ENCODE measurements at regions not wholly inside any gene's neighbourhood (a gene's known extent, or its start where the extent isn't known, plus 50 kb on each side); places are given as distances from the start of the nearest gene placed in this dataset.
"Not testable (repeated sequence)": the region's sequence is repeated elsewhere in the genome, so short reads cannot be mapped to it uniquely, and the experiment has no call there.

- no peak for DNase-seq (ENCODE audit: low spot score)
Observed at GRCh38 chr20:4468114-4468513, 218.1 kb upstream of the PRNP start.

DNA sequence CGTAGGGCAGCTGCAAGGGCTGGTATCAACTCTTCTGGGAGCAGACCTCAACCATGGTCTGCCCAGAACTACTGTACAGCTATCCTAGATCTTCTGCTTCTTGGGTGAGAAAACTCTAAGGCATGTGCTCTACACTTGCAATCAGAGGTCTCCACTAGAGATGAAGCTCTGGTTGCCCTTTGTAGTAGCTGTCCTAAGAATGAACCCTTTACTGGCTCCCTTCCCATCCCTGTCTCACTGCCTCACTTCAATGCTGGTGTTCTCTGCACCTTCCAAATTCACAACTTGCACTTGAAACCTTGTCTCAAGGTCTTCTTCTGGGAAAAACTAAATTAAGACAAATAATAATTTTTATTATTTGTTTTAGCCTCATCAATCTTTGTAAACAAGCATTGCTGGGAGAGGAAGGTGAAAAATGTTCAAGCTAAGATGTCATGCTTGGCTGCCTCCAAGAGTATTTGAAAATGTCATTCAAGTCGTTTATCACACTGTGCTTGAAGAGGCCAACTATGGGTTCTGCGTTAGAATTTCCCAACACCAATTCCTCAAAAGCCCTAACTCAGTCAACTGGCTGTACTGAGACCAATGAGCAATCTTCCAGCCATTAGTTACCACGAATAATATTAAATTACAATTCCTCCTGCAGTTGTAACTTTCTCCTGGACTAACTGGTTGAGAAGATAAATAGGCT, 216.9 kb upstream of the ADRA1D start:
- no peak for DNase-seq (ENCODE audit: low spot score)

- DNase-seq (ENCODE audit: low spot score), result no peak
Observed at GRCh38 chr20:4465212-4465611, 216.1 kb upstream of the ADRA1D start.

DNA sequence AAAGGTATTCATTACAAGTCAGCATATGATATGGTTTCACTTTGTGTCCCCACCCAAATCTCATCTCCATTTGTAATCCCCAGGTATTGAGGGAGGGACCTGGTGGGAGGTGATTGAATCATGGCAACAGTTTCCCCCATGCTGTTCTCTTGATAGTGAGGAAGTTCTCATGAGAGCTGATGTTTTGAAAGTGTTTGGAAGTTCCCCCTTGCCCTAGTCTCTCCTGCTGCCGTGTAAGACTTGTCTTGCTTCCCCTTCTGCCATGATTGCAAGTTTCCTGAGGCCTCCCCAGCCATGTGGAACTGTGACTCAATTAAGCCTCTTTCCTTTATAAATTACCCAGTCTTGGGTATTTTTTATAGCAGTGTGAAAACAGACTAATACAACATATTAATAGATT, 213.7 kb upstream of the ADRA1D start:
- not testable (repeated sequence) for DNase-seq (ENCODE audit: low spot score)

- no peak for DNase-seq (ENCODE audit: low spot score)
Observed at GRCh38 chr20:4459081-4459480, 210.0 kb upstream of the ADRA1D start.

DNA sequence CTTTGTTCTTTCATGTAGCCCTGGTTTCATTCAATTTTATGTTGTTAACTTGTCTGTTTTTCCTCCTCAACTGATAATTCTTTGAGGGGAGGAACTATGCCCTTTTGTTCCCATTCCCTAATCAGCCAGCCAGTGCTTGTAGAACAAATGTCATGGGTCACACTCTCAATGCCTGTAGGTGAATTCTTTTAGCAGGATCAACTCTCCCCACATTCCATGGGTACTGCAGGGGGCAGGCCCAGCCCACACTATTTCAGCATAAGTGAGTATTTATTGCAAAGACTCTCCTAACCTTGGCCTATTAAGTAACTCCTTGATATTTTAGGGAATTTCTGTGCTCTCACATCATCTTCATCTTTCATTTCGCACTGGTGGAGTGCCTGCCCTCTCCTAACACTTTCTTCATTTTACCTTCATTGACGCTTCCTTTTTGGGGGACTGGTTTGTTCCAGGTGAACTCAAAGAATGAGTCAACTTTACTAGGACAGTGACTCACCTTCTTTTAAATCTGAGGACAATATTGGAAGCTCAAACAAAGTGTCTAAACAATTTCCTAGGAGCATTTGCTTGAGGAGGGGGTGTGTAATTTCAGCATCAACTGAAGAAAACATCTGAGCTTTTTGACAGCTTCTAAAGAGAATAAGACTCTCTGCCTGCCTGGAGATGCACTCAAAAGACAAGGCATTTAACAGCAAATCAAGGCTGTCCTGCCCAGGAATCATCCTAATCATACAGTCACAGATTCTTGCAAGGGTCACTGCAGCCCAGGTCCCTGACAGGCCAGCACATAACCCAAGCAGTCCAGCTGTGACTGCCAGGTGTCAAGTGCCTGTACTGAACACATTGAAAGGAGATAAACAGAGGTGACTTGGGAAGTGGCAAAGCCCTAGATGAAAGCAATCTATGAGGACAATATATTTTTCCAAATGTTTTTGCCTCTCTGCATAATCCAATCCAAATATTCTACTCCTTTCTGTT, 208.8 kb upstream of the ADRA1D start:
- no peak for DNase-seq (ENCODE audit: low spot score)

GRCh38 chr20:4455996-4456395, 206.9 kb upstream of the ADRA1D start:
- DNase-seq (ENCODE audit: low spot score), result no peak

- DNase-seq (ENCODE audit: low spot score), result no peak
Observed at GRCh38 chr20:4455301-4455701, 206.2 kb upstream of the ADRA1D start.

DNA sequence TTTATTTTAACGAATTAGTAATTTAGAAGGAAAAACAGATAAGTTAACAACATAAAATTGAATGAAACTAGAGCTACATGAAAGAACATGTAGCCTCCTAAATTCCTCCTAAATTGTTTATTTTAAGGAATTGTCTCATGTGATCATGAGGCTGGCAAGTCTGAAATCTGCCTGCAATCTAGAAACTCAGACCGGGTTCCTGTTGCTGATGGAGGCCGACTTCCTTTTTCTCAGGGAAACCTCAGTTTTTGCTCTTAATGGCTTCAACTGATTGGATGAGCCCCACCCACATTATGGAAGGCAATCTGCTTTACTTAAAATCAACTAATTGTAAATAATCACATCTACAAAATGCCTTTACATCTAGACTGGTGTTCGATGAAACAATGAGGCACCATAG, 205.0 kb upstream of the ADRA1D start:
- DNase-seq (ENCODE audit: low spot score), result no peak

DNA sequence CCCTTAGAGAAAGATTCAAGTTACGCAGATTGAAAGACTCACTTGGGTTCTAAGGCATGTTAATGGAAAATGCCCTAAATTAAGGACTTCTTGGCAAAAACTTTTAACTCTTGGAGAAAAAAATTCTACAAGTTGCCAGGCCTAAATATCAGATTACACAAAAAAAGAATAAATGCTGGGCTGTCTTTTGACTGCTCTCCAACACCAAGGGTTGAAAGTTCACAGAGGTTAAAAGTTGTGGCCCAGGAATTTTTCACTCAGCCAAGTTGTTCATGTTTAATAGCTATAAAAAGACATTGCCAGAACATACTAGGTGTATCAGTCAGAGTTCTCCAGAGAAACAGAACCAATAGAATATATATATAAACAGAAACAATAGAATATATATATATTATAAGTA, 204.3 kb upstream of the ADRA1D start:
- no peak for DNase-seq (ENCODE audit: low spot score)

DNA sequence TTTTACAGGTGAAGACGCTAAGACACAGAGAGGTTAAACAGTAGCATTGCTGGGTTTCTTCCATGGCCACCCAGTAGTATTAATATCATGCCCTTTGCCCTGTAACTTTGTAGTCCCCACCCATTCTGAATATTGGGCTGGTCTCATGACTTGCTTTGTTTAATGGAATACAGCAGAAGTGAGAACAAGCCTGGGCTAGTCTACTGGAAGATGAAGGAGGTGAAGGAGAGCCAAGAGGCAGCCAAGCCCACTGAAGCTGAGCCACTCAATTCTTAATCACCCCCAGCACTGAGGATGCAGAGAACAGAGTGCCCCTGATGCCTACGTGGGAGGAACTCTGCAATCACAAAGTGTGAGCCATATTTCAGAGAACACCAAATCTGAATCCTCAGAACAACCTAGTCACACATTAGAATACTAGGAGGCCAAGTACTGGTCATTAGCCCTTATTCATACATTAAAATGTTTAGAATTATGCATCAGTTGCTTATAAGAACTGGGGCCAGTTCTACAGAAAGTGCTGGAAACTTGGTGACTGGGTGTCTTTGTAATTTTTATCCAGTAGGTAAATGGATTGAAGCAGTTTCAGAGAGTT, 202.5 kb upstream of the ADRA1D start:
- no peak for DNase-seq (ENCODE audit: low spot score)

DNA sequence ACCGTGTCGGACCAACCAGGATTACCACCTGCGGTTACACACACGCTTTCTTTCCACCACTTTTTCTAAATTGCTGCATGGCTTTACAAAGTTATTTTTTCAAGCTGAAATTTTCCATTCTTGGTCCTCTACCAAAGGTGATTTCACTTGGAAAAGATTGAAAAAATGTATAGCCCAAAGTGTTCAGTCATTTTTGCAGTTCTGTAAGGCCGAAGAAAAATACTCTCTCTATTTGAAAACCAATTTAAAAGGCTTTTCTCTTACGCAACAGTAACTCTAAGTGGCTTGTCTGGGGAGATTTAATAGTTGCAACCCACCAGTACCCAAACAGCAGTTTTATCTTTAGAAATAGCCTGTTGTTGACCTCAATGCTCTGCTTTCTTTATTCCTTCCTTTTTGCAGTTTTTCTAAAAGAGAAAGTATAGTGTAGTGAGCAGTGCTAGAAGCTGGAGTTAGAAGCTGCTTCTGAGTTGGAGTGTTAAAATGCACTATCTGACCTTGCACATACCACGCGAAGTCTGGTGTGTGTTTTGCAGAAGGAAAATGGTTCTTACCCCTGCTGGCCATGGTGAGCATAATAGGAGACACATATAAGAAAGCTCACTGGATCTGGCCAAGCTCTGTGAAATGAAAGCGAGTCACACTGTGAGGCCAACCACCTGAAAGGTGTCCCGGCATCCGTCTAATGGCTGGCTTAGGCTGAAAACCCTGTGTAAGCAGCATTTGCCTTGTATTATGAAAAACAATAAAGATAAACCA, 201.0 kb upstream of the ADRA1D start:
- DNase-seq (ENCODE audit: low spot score), result no peak

GRCh38 chr20:4445784-4446183, 196.7 kb upstream of the ADRA1D start:
- no peak for DNase-seq (ENCODE audit: low spot score)

GRCh38 chr20:4445331-4445730, 196.2 kb upstream of the ADRA1D start:
- no peak for DNase-seq (ENCODE audit: low spot score)

- DNase-seq (ENCODE audit: low spot score), result no peak
Observed at GRCh38 chr20:4444404-4444803, 195.3 kb upstream of the ADRA1D start.

- no peak for DNase-seq (ENCODE audit: low spot score)
Observed at GRCh38 chr20:4443016-4443415, 193.9 kb upstream of the ADRA1D start.

- DNase-seq (ENCODE audit: low spot score), result no peak
Observed at GRCh38 chr20:4441871-4442270, 192.8 kb upstream of the ADRA1D start.

DNA sequence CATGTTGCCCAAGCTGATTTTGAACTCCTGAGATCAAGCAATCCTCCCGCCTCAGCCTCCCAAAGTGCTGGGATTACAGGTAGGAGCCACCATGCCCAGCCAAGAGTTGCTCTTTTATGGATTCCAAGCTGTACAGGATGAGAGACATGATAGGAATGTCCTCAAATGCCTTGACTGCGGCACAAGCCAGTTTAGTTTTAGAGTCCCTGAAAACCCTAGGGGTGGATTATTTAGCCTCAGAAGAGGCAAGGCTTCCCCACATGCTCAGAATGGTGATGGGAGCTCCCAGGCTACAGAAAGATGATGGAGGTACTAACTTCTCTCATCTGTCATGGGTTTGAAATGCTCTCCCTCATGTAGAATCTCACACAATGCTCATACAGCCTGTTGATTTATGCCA, 192.1 kb upstream of the ADRA1D start:
- no peak for DNase-seq (ENCODE audit: low spot score)

- DNase-seq (ENCODE audit: low spot score), result no peak
Observed at GRCh38 chr20:4439461-4439860, 190.4 kb upstream of the ADRA1D start.

GRCh38 chr20:4437131-4437530, 188.0 kb upstream of the ADRA1D start:
- DNase-seq (ENCODE audit: low spot score), result no peak

GRCh38 chr20:4435671-4436455, 186.8 kb upstream of the ADRA1D start:
- no peak for DNase-seq (ENCODE audit: low spot score)
